ENCODE measurements at regions not wholly inside any gene's neighbourhood (a gene's known extent, or its start where the extent isn't known, plus 50 kb on each side); places are given as distances from the start of the nearest gene placed in this dataset.

DNA sequence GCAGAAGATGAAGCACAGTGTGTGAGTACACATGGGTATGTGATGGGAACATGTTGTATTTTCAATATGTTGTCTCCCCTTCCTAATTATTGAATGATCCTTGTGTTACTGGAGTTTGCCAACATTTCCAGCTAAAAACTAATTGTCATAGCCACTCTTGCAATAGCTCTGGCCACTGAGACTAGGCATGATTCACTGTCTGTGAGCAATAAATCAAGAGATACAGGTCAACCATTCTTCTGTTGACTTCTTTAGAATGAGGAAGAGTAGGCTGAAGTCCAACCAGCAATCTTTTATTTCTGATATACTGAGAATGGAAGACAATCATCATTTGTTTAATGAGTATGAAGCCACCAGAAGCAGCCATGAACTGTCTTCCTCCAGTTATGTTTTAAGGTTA, 413.9 kb downstream of the SLITRK5 start:
- Histone ChIP-seq H3K79me2 (ENCODE audit: insufficient read depth, low read length) (no peaks in the 10 kb centered on the region), H3K9me2 (replicated peaks; ENCODE audit: insufficient read depth, low read length) (no peaks in the 10 kb centered on the region), H3K9me3 (ENCODE audit: insufficient read depth, low read length) (no peaks in the 10 kb centered on the region), H3K4me2 (ENCODE audit: low read depth, low read length, poor library complexity, severe bottlenecking) (no peak overlapping the region), H3K27ac (ENCODE audit: low read depth, low read length) (no peak overlapping the region), H3K9ac (ENCODE audit: low read length) (no peak overlapping the region), H3F3A (ENCODE audit: insufficient read depth) (no peaks in the 10 kb centered on the region), H2AFZ (ENCODE audit: low read depth, low read length, severe bottlenecking) (no peak overlapping the region), H3K4me3 (ENCODE audit: insufficient read depth, low read length, poor library complexity, severe bottlenecking) (no peak overlapping the region), H3K36me3 (ENCODE audit: low read length) (no peaks in the 10 kb centered on the region; the same call in 1 of the 2 replicates), H4K20me1 (ENCODE audit: low read depth, low read length) (no peaks in the 10 kb centered on the region), H3K27me3 (ENCODE audit: low read length) (no peaks in the 10 kb centered on the region)
- TF ChIP-seq, protein P1, sequence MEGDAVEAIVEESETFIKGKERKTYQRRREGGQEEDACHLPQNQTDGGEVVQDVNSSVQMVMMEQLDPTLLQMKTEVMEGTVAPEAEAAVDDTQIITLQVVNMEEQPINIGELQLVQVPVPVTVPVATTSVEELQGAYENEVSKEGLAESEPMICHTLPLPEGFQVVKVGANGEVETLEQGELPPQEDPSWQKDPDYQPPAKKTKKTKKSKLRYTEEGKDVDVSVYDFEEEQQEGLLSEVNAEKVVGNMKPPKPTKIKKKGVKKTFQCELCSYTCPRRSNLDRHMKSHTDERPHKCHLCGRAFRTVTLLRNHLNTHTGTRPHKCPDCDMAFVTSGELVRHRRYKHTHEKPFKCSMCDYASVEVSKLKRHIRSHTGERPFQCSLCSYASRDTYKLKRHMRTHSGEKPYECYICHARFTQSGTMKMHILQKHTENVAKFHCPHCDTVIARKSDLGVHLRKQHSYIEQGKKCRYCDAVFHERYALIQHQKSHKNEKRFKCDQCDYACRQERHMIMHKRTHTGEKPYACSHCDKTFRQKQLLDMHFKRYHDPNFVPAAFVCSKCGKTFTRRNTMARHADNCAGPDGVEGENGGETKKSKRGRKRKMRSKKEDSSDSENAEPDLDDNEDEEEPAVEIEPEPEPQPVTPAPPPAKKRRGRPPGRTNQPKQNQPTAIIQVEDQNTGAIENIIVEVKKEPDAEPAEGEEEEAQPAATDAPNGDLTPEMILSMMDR (IDR thresholded peaks at IDR 0.05; ENCODE audit: insufficient read depth, low read length, poor library complexity, severe bottlenecking), result no peak
- no peak for TF ChIP-seq EZH2phosphoT487 (conservative IDR thresholded peaks at IDR 0.05; ENCODE audit: low read length)

DNA sequence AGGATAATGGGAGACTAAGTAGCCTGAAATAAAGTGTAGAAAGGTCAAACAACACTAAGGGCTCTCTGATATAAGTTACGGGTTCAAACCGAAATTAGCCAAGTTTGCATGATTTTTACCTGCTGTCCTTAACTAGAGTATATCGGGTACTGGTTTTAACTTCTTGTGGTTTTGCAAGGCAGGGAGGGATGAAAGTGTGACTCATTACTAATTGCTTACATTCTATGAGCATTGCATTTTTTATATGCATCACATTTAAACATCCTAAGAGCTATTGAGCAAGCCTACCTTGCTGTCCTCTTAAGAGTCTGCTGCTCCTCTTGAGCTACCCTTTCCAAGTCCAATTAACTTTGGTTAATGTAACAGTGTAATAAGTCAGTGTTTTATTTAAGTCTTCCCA, 415.4 kb downstream of the SLITRK5 start:
- Histone ChIP-seq H3K79me2 (ENCODE audit: insufficient read depth, low read length) (no peaks in the 10 kb centered on the region), H3K36me3 (ENCODE audit: low read length) (no peaks in the 10 kb centered on the region; the same call in 1 of the 2 replicates), H3K27me3 (ENCODE audit: low read length) (no peaks in the 10 kb centered on the region), H3K27ac (ENCODE audit: low read depth, low read length) (no peak overlapping the region), H3K4me3 (ENCODE audit: insufficient read depth, low read length, poor library complexity, severe bottlenecking) (no peak overlapping the region), H3K9me2 (replicated peaks; ENCODE audit: insufficient read depth, low read length) (no peaks in the 10 kb centered on the region), H3K9ac (ENCODE audit: low read length) (no peak overlapping the region), H3K4me2 (ENCODE audit: low read depth, low read length, poor library complexity, severe bottlenecking) (no peak overlapping the region), H3F3A (ENCODE audit: insufficient read depth) (no peaks in the 10 kb centered on the region), H2AFZ (ENCODE audit: low read depth, low read length, severe bottlenecking) (no peak overlapping the region), H3K9me3 (ENCODE audit: insufficient read depth, low read length) (no peaks in the 10 kb centered on the region), H4K20me1 (ENCODE audit: low read depth, low read length) (no peaks in the 10 kb centered on the region)
- no peak for TF ChIP-seq EZH2phosphoT487 (conservative IDR thresholded peaks at IDR 0.05; ENCODE audit: low read length)
- TF ChIP-seq, protein P1 (IDR thresholded peaks at IDR 0.05; ENCODE audit: insufficient read depth, low read length, poor library complexity, severe bottlenecking), result no peak

DNA sequence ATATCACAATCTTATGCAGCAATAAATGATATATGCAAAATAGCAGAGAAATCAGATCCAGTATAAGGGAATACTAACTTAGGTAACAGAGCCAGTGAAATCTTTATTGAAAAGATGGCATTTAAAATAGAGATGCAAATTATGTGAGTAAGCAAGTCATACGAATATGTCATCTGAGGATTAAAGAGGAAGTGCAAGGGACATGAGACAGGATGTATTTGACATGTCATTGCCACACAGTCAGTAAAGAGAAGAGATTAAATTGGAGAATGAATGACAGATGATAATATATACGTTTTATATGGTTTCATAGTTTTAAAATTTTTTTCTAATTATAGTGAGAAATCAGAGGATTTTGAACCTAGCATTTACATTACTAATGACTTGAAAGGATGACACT, 426.4 kb downstream of the SLITRK5 start:
- Histone ChIP-seq H3K4me3 (ENCODE audit: insufficient read depth, low read length, poor library complexity, severe bottlenecking) (no peak overlapping the region), H3K79me2 (ENCODE audit: insufficient read depth, low read length) (no peaks in the 10 kb centered on the region), H3F3A (ENCODE audit: insufficient read depth) (no peaks in the 10 kb centered on the region), H3K9ac (ENCODE audit: low read length) (no peak overlapping the region), H3K36me3 (ENCODE audit: low read length) (no peaks in the 10 kb centered on the region), H3K27ac (ENCODE audit: low read depth, low read length) (no peak overlapping the region), H3K27me3 (ENCODE audit: low read length) (no peaks in the 10 kb centered on the region), H3K4me2 (ENCODE audit: low read depth, low read length, poor library complexity, severe bottlenecking) (no peak overlapping the region), H4K20me1 (ENCODE audit: low read depth, low read length) (no peaks in the 10 kb centered on the region), H3K9me2 (replicated peaks; ENCODE audit: insufficient read depth, low read length) (no peaks in the 10 kb centered on the region), H3K9me3 (ENCODE audit: insufficient read depth, low read length) (no peaks in the 10 kb centered on the region), H2AFZ (ENCODE audit: low read depth, low read length, severe bottlenecking) (no peak overlapping the region)
- no peak for TF ChIP-seq EZH2phosphoT487 (conservative IDR thresholded peaks at IDR 0.05; ENCODE audit: low read length)

DNA sequence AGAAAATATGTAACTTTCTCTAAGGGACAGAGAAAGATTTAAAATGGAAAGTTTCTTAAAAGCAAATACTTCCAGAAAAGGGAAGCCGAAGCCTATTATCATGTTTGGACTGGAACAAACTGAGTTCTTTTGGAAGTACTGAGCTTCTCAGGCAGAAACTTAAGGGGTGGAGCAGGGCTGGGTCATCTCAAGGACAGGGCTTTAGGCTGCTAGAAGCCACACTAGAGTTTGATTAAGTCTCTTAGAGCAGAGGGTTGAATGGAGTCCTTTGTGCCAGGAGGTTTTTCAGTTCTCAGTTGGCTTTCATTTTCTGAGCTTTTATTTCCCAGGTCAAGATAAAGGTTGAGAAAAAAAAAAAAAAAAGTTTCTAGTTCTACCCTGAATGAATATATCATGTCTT, 432.7 kb downstream of the SLITRK5 start:
- no peaks in the 10 kb centered on the region for H3K27me3 ChIP-seq (ENCODE audit: low read length)
- H3K36me3 ChIP-seq (ENCODE audit: low read length), result no peaks in the 10 kb centered on the region
- no peak overlapping the region for H3K9ac ChIP-seq (ENCODE audit: low read length)
- H4K20me1 ChIP-seq (ENCODE audit: low read depth, low read length), result no peaks in the 10 kb centered on the region
- no peaks in the 10 kb centered on the region for H3F3A ChIP-seq (ENCODE audit: insufficient read depth)
- H3K4me2 ChIP-seq (ENCODE audit: low read depth, low read length, poor library complexity, severe bottlenecking), result no peak overlapping the region
- H3K9me2 ChIP-seq (replicated peaks; ENCODE audit: insufficient read depth, low read length), result no peaks in the 10 kb centered on the region
- H3K27ac ChIP-seq (ENCODE audit: low read depth, low read length), result no peak overlapping the region
- H3K79me2 ChIP-seq (ENCODE audit: insufficient read depth, low read length), result no peaks in the 10 kb centered on the region
- H2AFZ ChIP-seq (ENCODE audit: low read depth, low read length, severe bottlenecking), result no peak overlapping the region
- TF ChIP-seq, protein P1 (IDR thresholded peaks at IDR 0.05; ENCODE audit: insufficient read depth, low read length, poor library complexity, severe bottlenecking), result no peak
- TF ChIP-seq EZH2phosphoT487 (conservative IDR thresholded peaks at IDR 0.05; ENCODE audit: low read length), result no peak
- no peak overlapping the region for H3K4me3 ChIP-seq (ENCODE audit: insufficient read depth, low read length, poor library complexity, severe bottlenecking)
- no peaks in the 10 kb centered on the region for H3K9me3 ChIP-seq (ENCODE audit: insufficient read depth, low read length)
